ENCODE measurements at regions not wholly inside any gene's neighbourhood (a gene's known extent, or its start where the extent isn't known, plus 50 kb on each side); places are given as distances from the start of the nearest gene placed in this dataset.
"Not testable (repeated sequence)": the region's sequence is repeated elsewhere in the genome, so short reads cannot be mapped to it uniquely, and the experiment has no call there.

- Mint-ChIP-seq H3K9me3 (no peaks in the 10 kb centered on the region), H3K4me3 (ENCODE audit: low read depth) (no peak overlapping the region), H3K27ac (no peak overlapping the region), H3K27me3 (ENCODE audit: low read depth) (no peaks in the 10 kb centered on the region), H3K4me1 (ENCODE audit: low read depth) (no peaks in the 10 kb centered on the region), H3K36me3 (ENCODE audit: low read depth) (no peaks in the 10 kb centered on the region)
- DNase-seq (ENCODE audit: low spot score), result no peak
- intact Hi-C loops (cut with micrococcal nuclease), result no loop called here
These were observed 348.0 kb upstream of the DPPA4 start for GRCh38 chr3:109685084-109686079.

GRCh38 chr3:109687626-109688025 is 350.3 kb upstream of the DPPA4 start:
- Mint-ChIP-seq H3K9me3 (peaks cover 4% of the 10 kb centered on the region), H3K27me3 (ENCODE audit: low read depth) (no peaks in the 10 kb centered on the region), H3K4me1 (ENCODE audit: low read depth) (no peaks in the 10 kb centered on the region), H3K4me3 (ENCODE audit: low read depth) (no peak overlapping the region), H3K36me3 (ENCODE audit: low read depth) (no peaks in the 10 kb centered on the region), H3K27ac (no peak overlapping the region)
- intact Hi-C loops (cut with micrococcal nuclease), result no loop called here
- DNase-seq (ENCODE audit: low spot score), result no peak

- Mint-ChIP-seq H3K9me3 (no peaks in the 10 kb centered on the region), H3K27me3 (ENCODE audit: low read depth) (no peaks in the 10 kb centered on the region), H3K27ac (no peak overlapping the region)
These were observed 359.6 kb upstream of the DPPA4 start for GRCh38 chr3:109696932-109697331.

GRCh38 chr3:109702252-109702651 is 364.9 kb upstream of the DPPA4 start:
- Mint-ChIP-seq H3K4me3 (ENCODE audit: low read depth) (no peak overlapping the region), H3K4me1 (ENCODE audit: low read depth) (peaks cover 3% of the 10 kb centered on the region), H3K36me3 (ENCODE audit: low read depth) (no peaks in the 10 kb centered on the region), H3K9me3 (no peaks in the 10 kb centered on the region), H3K27ac (no peak overlapping the region), H3K27me3 (ENCODE audit: low read depth) (no peaks in the 10 kb centered on the region)
- intact Hi-C loops (cut with micrococcal nuclease), result no loop called here
- no peak for DNase-seq (ENCODE audit: low spot score)

More at GRCh38 chr3:109696932-109697331, 359.6 kb upstream of the DPPA4 start:
- DNase-seq (ENCODE audit: low spot score), result no peak
- H3K4me1 Mint-ChIP-seq (ENCODE audit: low read depth), result no peaks in the 10 kb centered on the region
- no peaks in the 10 kb centered on the region for H3K36me3 Mint-ChIP-seq (ENCODE audit: low read depth)
- intact Hi-C loops (cut with micrococcal nuclease), result no loop called here
- H3K4me3 Mint-ChIP-seq (ENCODE audit: low read depth), result no peak overlapping the region

- Mint-ChIP-seq H3K36me3 (ENCODE audit: low read depth) (no peaks in the 10 kb centered on the region), H3K4me3 (ENCODE audit: low read depth) (no peak overlapping the region), H3K9me3 (no peaks in the 10 kb centered on the region), H3K27ac (no peak overlapping the region), H3K4me1 (ENCODE audit: low read depth) (peaks cover 3% of the 10 kb centered on the region), H3K27me3 (ENCODE audit: low read depth) (no peaks in the 10 kb centered on the region)
- intact Hi-C loops (cut with micrococcal nuclease), result no loop called here
- no peak for DNase-seq (ENCODE audit: low spot score)
These were observed 365.6 kb upstream of the DPPA4 start for GRCh38 chr3:109702976-109703375.

GRCh38 chr3:109705133-109705532 is 367.8 kb upstream of the DPPA4 start:
- H3K27ac Mint-ChIP-seq; intact Hi-C loops (cut with micrococcal nuclease); H3K27me3 Mint-ChIP-seq (ENCODE audit: low read depth); H3K4me1 Mint-ChIP-seq (ENCODE audit: low read depth); DNase-seq (ENCODE audit: low spot score); H3K36me3 Mint-ChIP-seq (ENCODE audit: low read depth); H3K9me3 Mint-ChIP-seq; H3K4me3 Mint-ChIP-seq (ENCODE audit: low read depth): not testable (repeated sequence)

GRCh38 chr3:109707617-109708016 is 370.3 kb upstream of the DPPA4 start:
- intact Hi-C loops (cut with micrococcal nuclease), result no loop called here
- H3K27ac Mint-ChIP-seq, result no peak overlapping the region
- no peak for DNase-seq (ENCODE audit: low spot score)
- no peaks in the 10 kb centered on the region for H3K27me3 Mint-ChIP-seq (ENCODE audit: low read depth)
- no peaks in the 10 kb centered on the region for H3K9me3 Mint-ChIP-seq
- H3K4me3 Mint-ChIP-seq (ENCODE audit: low read depth), result no peak overlapping the region
- no peaks in the 10 kb centered on the region for H3K36me3 Mint-ChIP-seq (ENCODE audit: low read depth)
- H3K4me1 Mint-ChIP-seq (ENCODE audit: low read depth), result no peaks in the 10 kb centered on the region

- no peak for DNase-seq (ENCODE audit: low spot score)
- H3K27ac Mint-ChIP-seq, result no peak overlapping the region
- peaks cover 5% of the 10 kb centered on the region for H3K27me3 Mint-ChIP-seq (ENCODE audit: low read depth)
- no peak overlapping the region for H3K4me3 Mint-ChIP-seq (ENCODE audit: low read depth)
- H3K9me3 Mint-ChIP-seq, result no peaks in the 10 kb centered on the region
- H3K4me1 Mint-ChIP-seq (ENCODE audit: low read depth), result no peaks in the 10 kb centered on the region
- H3K36me3 Mint-ChIP-seq (ENCODE audit: low read depth), result no peaks in the 10 kb centered on the region
- intact Hi-C loops (cut with micrococcal nuclease), result no loop called here
These were observed 375.9 kb upstream of the DPPA4 start for GRCh38 chr3:109713288-109713687.

GRCh38 chr3:109715707-109716106 is 378.4 kb upstream of the DPPA4 start:
- Mint-ChIP-seq H3K9me3 (no peaks in the 10 kb centered on the region), H3K27me3 (ENCODE audit: low read depth) (peaks cover 5% of the 10 kb centered on the region), H3K36me3 (ENCODE audit: low read depth) (no peaks in the 10 kb centered on the region), H3K4me1 (ENCODE audit: low read depth) (no peaks in the 10 kb centered on the region), H3K27ac (no peak overlapping the region), H3K4me3 (ENCODE audit: low read depth) (no peak overlapping the region)
- intact Hi-C loops (cut with micrococcal nuclease), result no loop called here
- no peak for DNase-seq (ENCODE audit: low spot score)

- Mint-ChIP-seq H3K27me3 (ENCODE audit: low read depth) (peaks cover 5% of the 10 kb centered on the region), H3K9me3 (no peaks in the 10 kb centered on the region), H3K36me3 (ENCODE audit: low read depth) (no peaks in the 10 kb centered on the region), H3K4me1 (ENCODE audit: low read depth) (no peaks in the 10 kb centered on the region), H3K27ac (no peak overlapping the region), H3K4me3 (ENCODE audit: low read depth) (no peak overlapping the region)
- intact Hi-C loops (cut with micrococcal nuclease), result no loop called here
- DNase-seq (ENCODE audit: low spot score), result no peak
These were observed 381.5 kb upstream of the DPPA4 start for GRCh38 chr3:109718850-109719249.

- no peak overlapping the region for H3K27ac Mint-ChIP-seq
- intact Hi-C loops (cut with micrococcal nuclease), result no loop called here
- H3K4me1 Mint-ChIP-seq (ENCODE audit: low read depth), result no peaks in the 10 kb centered on the region
- peaks cover 1% of the 10 kb centered on the region for H3K27me3 Mint-ChIP-seq (ENCODE audit: low read depth)
- H3K4me3 Mint-ChIP-seq (ENCODE audit: low read depth), result no peak overlapping the region
- no peak for DNase-seq (ENCODE audit: low spot score)
- no peaks in the 10 kb centered on the region for H3K9me3 Mint-ChIP-seq
- no peaks in the 10 kb centered on the region for H3K36me3 Mint-ChIP-seq (ENCODE audit: low read depth)
These were observed 391.6 kb upstream of the DPPA4 start for GRCh38 chr3:109728861-109729494.

- Mint-ChIP-seq H3K4me1 (ENCODE audit: low read depth) (no peaks in the 10 kb centered on the region), H3K4me3 (ENCODE audit: low read depth) (no peak overlapping the region), H3K9me3 (peaks cover 9% of the 10 kb centered on the region), H3K36me3 (ENCODE audit: low read depth) (no peaks in the 10 kb centered on the region), H3K27ac (no peak overlapping the region), H3K27me3 (ENCODE audit: low read depth) (peaks cover 1% of the 10 kb centered on the region)
- DNase-seq (ENCODE audit: low spot score), result peak; percentile 21
- intact Hi-C loops (cut with micrococcal nuclease), result loop anchor here (2.0 kb wide), 1 partner anchor 583 kb away; no protein-coding TSS in a partner anchor
These were observed 394.5 kb upstream of the DPPA4 start for GRCh38 chr3:109731639-109732473.
